Neural progenitor cell (in vitro differentiated cells): ENCODE measurements at regions not wholly inside any gene's neighbourhood (a gene's known extent, or its start where the extent isn't known, plus 50 kb on each side); places are given as distances from the start of the nearest gene placed in this dataset.

Experiments used
- DNase-seq: peaks from one replicate; pipeline ENCODE4 v3.0.0-alpha.2; 2016; ENCODE audit warnings: low spot score
- H2AFZ ChIP-seq: fragments of 200-600 bp; sonication (generic); replicated peaks from 2 replicates; pipeline ENCODE4 v1.6.1; 2016; ENCODE audit warnings: antibody characterized with exemption
- H3F3A ChIP-seq: fragments of 200-600 bp; sonication (generic); 2 replicates; pipeline ENCODE4 v1.6.1; 2016; ENCODE audit warnings: antibody characterized with exemption, low read depth
- H3K27ac ChIP-seq: fragments of 200-600 bp; sonication (generic); 2 replicates; pipeline ENCODE4 v1.5.1; 2016; ENCODE audit warnings: mild to moderate bottlenecking
- H3K27me3 ChIP-seq: fragments of 200-600 bp; sonication (generic); 2 replicates; pipeline ENCODE4 v1.6.1; 2016; ENCODE audit warnings: mild to moderate bottlenecking, moderate library complexity
- H3K36me3 ChIP-seq: fragments of 200-600 bp; sonication (generic); 2 replicates; pipeline ENCODE4 v1.5.1; 2016
- H3K4me1 ChIP-seq: fragments of 200-600 bp; sonication (generic); 2 replicates; pipeline ENCODE4 v1.6.1; 2016; ENCODE audit warnings: mixed run types
- H3K4me2 ChIP-seq: fragments of 200-600 bp; sonication (generic); 2 replicates; pipeline ENCODE4 v1.6.1; 2016
- H3K4me3 ChIP-seq: fragments of 200-600 bp; sonication (generic); 2 replicates; pipeline ENCODE4 v1.5.1; 2016
- H3K79me2 ChIP-seq: fragments of 200-600 bp; sonication (generic); 2 replicates; pipeline ENCODE4 v1.6.1; 2016; ENCODE audit warnings: low read depth
- H3K9ac ChIP-seq: fragments of 200-600 bp; sonication (generic); 2 replicates; pipeline ENCODE4 v1.6.1; 2016
- H3K9me3 ChIP-seq: fragments of 200-600 bp; sonication (generic); 2 replicates; pipeline ENCODE4 v1.5.1; 2016; ENCODE audit warnings: low read depth
- H4K20me1 ChIP-seq: fragments of 200-600 bp; sonication (generic); 2 replicates; pipeline ENCODE4 v1.6.1; 2016; ENCODE audit warnings: low read depth
- H3K27ac Mint-ChIP-seq: 3 replicates; pipeline ENCODE4 v1.8.0; 2021; ENCODE audit warnings: mixed read lengths
- H3K27me3 Mint-ChIP-seq: 2 replicates; pipeline ENCODE4 v1.8.0; 2022; ENCODE audit warnings: low read depth, mild to moderate bottlenecking, inconsistent platforms, moderate library complexity, mixed read lengths; ENCODE audit not compliant: insufficient read depth
- H3K36me3 Mint-ChIP-seq: 3 replicates; pipeline ENCODE4 v1.8.0; 2021; ENCODE audit warnings: mixed read lengths
- H3K4me1 Mint-ChIP-seq: 3 replicates; pipeline ENCODE4 v1.8.0; 2021; ENCODE audit warnings: mixed read lengths
- H3K4me3 Mint-ChIP-seq: 3 replicates; pipeline ENCODE4 v1.8.0; 2021; ENCODE audit warnings: mild to moderate bottlenecking, moderate library complexity, mixed read lengths
- H3K9me3 Mint-ChIP-seq: 3 replicates; pipeline ENCODE4 v1.8.0; 2020; ENCODE audit warnings: mixed read lengths
- EZH2 ChIP-seq: fragments of 200-600 bp; sonication (generic); IDR thresholded peaks from 2 replicates; pipeline ENCODE4 v1.6.1; 2017; ENCODE audit warnings: antibody characterized with exemption, mild to moderate bottlenecking, moderate library complexity
- EZH2phosphoT487 ChIP-seq: fragments of 200-600 bp; sonication (generic); IDR thresholded peaks from 2 replicates; pipeline ENCODE4 v1.6.1; 2017; ENCODE audit warnings: antibody characterized with exemption
- TF ChIP-seq, protein P1 (sequence below): fragments of 200-600 bp; sonication (generic); IDR thresholded peaks from 2 replicates; pipeline ENCODE4 v1.5.1; 2017; ENCODE audit warnings: antibody characterized with exemption, mild to moderate bottlenecking

DNA sequence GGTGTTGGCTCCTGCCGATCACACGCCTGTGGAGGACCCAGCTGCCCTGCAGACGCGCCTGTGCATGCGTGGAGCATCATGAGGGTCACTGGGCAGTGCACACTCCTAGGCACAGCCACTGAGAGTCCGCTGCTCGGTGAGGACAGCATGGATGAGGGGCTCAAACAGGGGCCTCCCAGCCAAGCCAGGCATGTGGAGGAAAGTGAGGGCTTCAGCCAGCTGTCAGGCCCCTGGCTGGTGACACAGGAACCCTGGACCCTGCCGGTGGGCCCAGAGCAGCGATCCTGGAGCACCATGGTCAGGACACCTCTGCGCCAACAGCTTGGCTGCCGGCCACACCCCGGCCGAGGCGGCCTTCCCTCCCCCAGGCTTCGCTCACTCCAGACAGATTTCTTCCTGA, 171.2 kb downstream of the RTP5 start:
- no peak for DNase-seq
- H3K36me3 ChIP-seq: no peaks in the 10 kb centered on the region
- Mint-ChIP-seq H3K4me1 (peaks cover 8% of the 10 kb centered on the region), H3K27me3 (peaks cover 31% of the 10 kb centered on the region), H3K4me3 (no peak overlapping the region), H3K27ac (no peak overlapping the region), H3K36me3 (no peaks in the 10 kb centered on the region), H3K9me3 (peaks cover 2% of the 10 kb centered on the region)
- H4K20me1 ChIP-seq: no peaks in the 10 kb centered on the region
- H3F3A ChIP-seq: no peaks in the 10 kb centered on the region
- peaks cover 48% of the 10 kb centered on the region for H3K27me3 ChIP-seq
- H3K9ac ChIP-seq: no peak overlapping the region
- no peak overlapping the region for H3K27ac ChIP-seq
- no peak overlapping the region for H2AFZ ChIP-seq
- H3K4me1 ChIP-seq: no peaks in the 10 kb centered on the region
- H3K4me3 ChIP-seq: no peak overlapping the region
- no peak for TF ChIP-seq EZH2
- no peak for TF ChIP-seq EZH2phosphoT487
- TF ChIP-seq, protein P1, sequence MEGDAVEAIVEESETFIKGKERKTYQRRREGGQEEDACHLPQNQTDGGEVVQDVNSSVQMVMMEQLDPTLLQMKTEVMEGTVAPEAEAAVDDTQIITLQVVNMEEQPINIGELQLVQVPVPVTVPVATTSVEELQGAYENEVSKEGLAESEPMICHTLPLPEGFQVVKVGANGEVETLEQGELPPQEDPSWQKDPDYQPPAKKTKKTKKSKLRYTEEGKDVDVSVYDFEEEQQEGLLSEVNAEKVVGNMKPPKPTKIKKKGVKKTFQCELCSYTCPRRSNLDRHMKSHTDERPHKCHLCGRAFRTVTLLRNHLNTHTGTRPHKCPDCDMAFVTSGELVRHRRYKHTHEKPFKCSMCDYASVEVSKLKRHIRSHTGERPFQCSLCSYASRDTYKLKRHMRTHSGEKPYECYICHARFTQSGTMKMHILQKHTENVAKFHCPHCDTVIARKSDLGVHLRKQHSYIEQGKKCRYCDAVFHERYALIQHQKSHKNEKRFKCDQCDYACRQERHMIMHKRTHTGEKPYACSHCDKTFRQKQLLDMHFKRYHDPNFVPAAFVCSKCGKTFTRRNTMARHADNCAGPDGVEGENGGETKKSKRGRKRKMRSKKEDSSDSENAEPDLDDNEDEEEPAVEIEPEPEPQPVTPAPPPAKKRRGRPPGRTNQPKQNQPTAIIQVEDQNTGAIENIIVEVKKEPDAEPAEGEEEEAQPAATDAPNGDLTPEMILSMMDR: no peak
- H3K9me3 ChIP-seq: no peaks in the 10 kb centered on the region
- no peaks in the 10 kb centered on the region for H3K79me2 ChIP-seq
- no peak overlapping the region for H3K4me2 ChIP-seq

DNA sequence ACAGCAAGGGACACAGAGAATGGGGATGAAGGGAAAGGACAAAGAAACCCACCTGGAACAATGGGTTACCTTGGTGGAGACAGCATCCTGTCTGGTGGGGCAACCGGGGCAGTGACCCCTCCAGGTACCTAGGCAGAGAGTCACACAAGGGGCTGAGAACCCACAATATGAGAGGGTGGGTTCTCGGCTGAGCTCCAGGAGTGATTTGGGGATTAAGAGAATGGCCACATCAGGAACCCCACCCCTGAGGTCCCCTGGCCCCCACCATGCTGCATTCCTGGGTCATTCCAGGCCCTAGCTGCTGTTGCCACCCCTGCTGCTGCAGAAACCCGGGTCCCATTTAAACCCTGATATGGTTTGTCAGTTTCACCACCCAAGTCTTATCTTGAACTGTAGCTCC, 172.3 kb downstream of the RTP5 start:
- Mint-ChIP-seq H3K27ac (no peak overlapping the region), H3K36me3 (peaks cover 2% of the 10 kb centered on the region), H3K4me3 (no peak overlapping the region), H3K27me3 (peaks cover 39% of the 10 kb centered on the region), H3K9me3 (peaks cover 5% of the 10 kb centered on the region), H3K4me1 (peaks cover 15% of the 10 kb centered on the region)
- no peak overlapping the region for H3K9ac ChIP-seq
- no peaks in the 10 kb centered on the region for H4K20me1 ChIP-seq
- TF ChIP-seq, protein P1: no peak
- no peak for TF ChIP-seq EZH2phosphoT487
- no peak for TF ChIP-seq EZH2
- H3K79me2 ChIP-seq: no peaks in the 10 kb centered on the region
- H3K4me3 ChIP-seq: no peak overlapping the region
- no peak overlapping the region for H2AFZ ChIP-seq
- H3F3A ChIP-seq: peaks cover 6% of the 10 kb centered on the region
- H3K9me3 ChIP-seq: no peaks in the 10 kb centered on the region
- H3K4me2 ChIP-seq: no peak overlapping the region
- H3K36me3 ChIP-seq: no peaks in the 10 kb centered on the region
- no peak overlapping the region for H3K27ac ChIP-seq
- peaks cover 57% of the 10 kb centered on the region for H3K27me3 ChIP-seq
- H3K4me1 ChIP-seq: no peaks in the 10 kb centered on the region
- DNase-seq: no peak

DNA sequence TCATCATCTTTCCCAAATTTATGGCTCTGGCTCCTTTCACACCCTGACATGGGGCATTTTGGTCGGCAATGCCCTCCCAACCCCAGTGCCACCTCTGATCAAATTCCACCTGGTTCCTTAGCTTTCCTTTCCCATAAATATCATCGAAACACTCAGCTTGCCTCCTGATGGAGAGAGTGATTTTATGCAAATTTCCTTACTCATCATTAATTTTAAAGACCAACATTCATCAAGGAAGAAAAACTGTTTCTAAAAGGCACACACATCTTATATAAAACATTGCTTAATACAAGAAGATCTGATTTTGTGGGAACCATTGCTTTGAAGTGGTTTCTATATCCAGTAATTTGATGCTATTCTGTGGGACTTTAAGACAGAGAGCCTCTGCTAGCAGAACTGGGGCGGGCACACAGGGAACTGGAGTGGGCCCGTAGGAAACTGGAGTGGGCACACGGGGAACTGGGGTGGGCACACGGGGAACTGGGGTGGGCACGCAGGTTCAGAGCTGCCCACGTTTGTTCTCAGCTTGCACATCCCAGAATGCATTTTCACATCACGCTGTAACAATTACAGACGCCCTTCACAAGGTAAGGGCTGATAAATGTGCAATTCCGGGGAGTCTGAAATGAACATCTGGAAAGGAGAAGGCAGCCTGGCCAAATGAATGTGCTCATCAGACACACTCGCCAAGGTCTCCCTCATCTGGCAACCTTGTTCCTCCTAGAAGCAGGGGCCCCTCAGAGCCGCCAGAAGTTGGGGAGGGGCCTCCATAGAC, 174.2 kb downstream of the RTP5 start:
- no peak for DNase-seq
- Histone ChIP-seq H3K27me3 (peaks cover 71% of the 10 kb centered on the region), H3K36me3 (no peaks in the 10 kb centered on the region), H4K20me1 (no peaks in the 10 kb centered on the region), H3K4me3 (no peak overlapping the region), H3K27ac (no peak overlapping the region), H3F3A (peaks cover 6% of the 10 kb centered on the region), H3K9me3 (no peaks in the 10 kb centered on the region), H3K79me2 (no peaks in the 10 kb centered on the region), H3K4me2 (no peak overlapping the region), H2AFZ (no peak overlapping the region), H3K9ac (no peak overlapping the region), H3K4me1 (no peaks in the 10 kb centered on the region)
- H3K27me3 Mint-ChIP-seq: peaks cover 51% of the 10 kb centered on the region
- H3K27ac Mint-ChIP-seq: no peak overlapping the region
- TF ChIP-seq EZH2phosphoT487 (no peak), EZH2 (no peak)
- TF ChIP-seq, protein P1: no peak
- peaks cover 18% of the 10 kb centered on the region for H3K4me1 Mint-ChIP-seq
- peaks cover 13% of the 10 kb centered on the region for H3K9me3 Mint-ChIP-seq
- H3K4me3 Mint-ChIP-seq: no peak overlapping the region
- H3K36me3 Mint-ChIP-seq: peaks cover 3% of the 10 kb centered on the region
